Stimulated activated CD8-positive, alpha-beta memory T cell treated with anti-CD3 and anti-CD28 coated beads, Interleukin-12 subunit alpha, Interleukin-12 subunit beta, amount 100 ng/mL, for 1 hour (primary cell): ENCODE measurements at regions not wholly inside any gene's neighbourhood (a gene's known extent, or its start where the extent isn't known, plus 50 kb on each side); places are given as distances from the start of the nearest gene placed in this dataset.
"Not testable (repeated sequence)": the region's sequence is repeated elsewhere in the genome, so short reads cannot be mapped to it uniquely, and the experiment has no call there.

Experiments used
- DNase-seq: peaks from one replicate; pipeline ENCODE4 v3.0.0-alpha.2; 2020; ENCODE audit warnings: low read depth

GRCh38 chr11:80773919-80774318 lies 1333.1 kb upstream of the TENM4 start:
- DNase-seq: no peak

GRCh38 chr11:80771017-80771416 lies 1330.2 kb upstream of the TENM4 start:
- no peak for DNase-seq

GRCh38 chr11:80758787-80759186 lies 1318.0 kb upstream of the TENM4 start:
- DNase-seq: no peak

GRCh38 chr11:80748207-80748925 lies 1307.5 kb upstream of the TENM4 start:
- no peak for DNase-seq

- DNase-seq: no peak
Observed at GRCh38 chr11:80746300-80746699, 1305.5 kb upstream of the TENM4 start.

GRCh38 chr11:80745416-80745815 lies 1304.6 kb upstream of the TENM4 start:
- DNase-seq: no peak

GRCh38 chr11:80733790-80734189 lies 1293.0 kb upstream of the TENM4 start:
- DNase-seq: no peak

- no peak for DNase-seq
Observed at GRCh38 chr11:80733361-80733760, 1292.5 kb upstream of the TENM4 start.

- DNase-seq: no peak
Observed at GRCh38 chr11:80727315-80727714, 1286.5 kb upstream of the TENM4 start.

- DNase-seq: no peak
Observed at GRCh38 chr11:80726236-80726635, 1285.4 kb upstream of the TENM4 start.

GRCh38 chr11:80724366-80724765 lies 1283.5 kb upstream of the TENM4 start:
- DNase-seq: no peak

- DNase-seq: no peak
Observed at GRCh38 chr11:80722629-80723028, 1281.8 kb upstream of the TENM4 start.

- no peak for DNase-seq
Observed at GRCh38 chr11:80720295-80720694, 1279.5 kb upstream of the TENM4 start.

GRCh38 chr11:80719292-80719646 lies 1278.4 kb upstream of the TENM4 start:
- no peak for DNase-seq

GRCh38 chr11:80718611-80719291 lies 1277.9 kb upstream of the TENM4 start:
- no peak for DNase-seq

- DNase-seq: no peak
Observed at GRCh38 chr11:80702264-80702663, 1261.4 kb upstream of the TENM4 start.

- DNase-seq: no peak
Observed at GRCh38 chr11:80700386-80700785, 1259.6 kb upstream of the TENM4 start.

- not testable (repeated sequence) for DNase-seq
Observed at GRCh38 chr11:80699406-80700177, 1258.8 kb upstream of the TENM4 start.

GRCh38 chr11:80698637-80699036 lies 1257.8 kb upstream of the TENM4 start:
- DNase-seq: no peak

- DNase-seq: no peak
Observed at GRCh38 chr11:80694385-80694784, 1253.6 kb upstream of the TENM4 start.

- no peak for DNase-seq
Observed at GRCh38 chr11:80687941-80688340, 1247.1 kb upstream of the TENM4 start.

GRCh38 chr11:80686889-80687288 lies 1246.1 kb upstream of the TENM4 start:
- no peak for DNase-seq

GRCh38 chr11:80673566-80673965 lies 1232.7 kb upstream of the TENM4 start:
- DNase-seq: no peak
